NT2/D1 (cell line): ENCODE measurements at regions not wholly inside any gene's neighbourhood (a gene's known extent, or its start where the extent isn't known, plus 50 kb on each side); places are given as distances from the start of the nearest gene placed in this dataset.

Experiments
- DNase-seq: peaks from one replicate; pipeline ENCODE4 v3.0.0-alpha.2; 2011; ENCODE audit warnings: low read depth, low spot score
- H3K27me3 ChIP-seq: 2 replicates; pipeline ENCODE4 v1.6.0; 2011; ENCODE audit warnings: mild to moderate bottlenecking; ENCODE audit not compliant: insufficient read length, insufficient read depth
- H3K36me3 ChIP-seq: 2 replicates; pipeline ENCODE4 v1.6.1; 2011; ENCODE audit warnings: mild to moderate bottlenecking, low read length, mixed read lengths; ENCODE audit not compliant: insufficient read depth, insufficient read length
- H3K4me1 ChIP-seq: 2 replicates; pipeline ENCODE4 v1.5.1; 2011; ENCODE audit not compliant: insufficient read depth, insufficient read length
- H3K4me3 ChIP-seq: 2 replicates; pipeline ENCODE4 v1.5.1; 2011; ENCODE audit warnings: low read depth; ENCODE audit not compliant: insufficient read length
- H3K9ac ChIP-seq: 2 replicates; pipeline ENCODE4 v1.6.0; 2011; ENCODE audit warnings: low read depth; ENCODE audit not compliant: insufficient read length
- H3K9me3 ChIP-seq: 2 replicates; pipeline ENCODE4 v1.5.1; 2011; ENCODE audit warnings: mild to moderate bottlenecking, low read length; ENCODE audit not compliant: insufficient read depth
- SUZ12 ChIP-seq: IDR thresholded peaks from 2 replicates; pipeline ENCODE4 v1.6.1; 2011; ENCODE audit not compliant: insufficient read length, insufficient read depth; ENCODE audit errors: extremely low read depth
- YY1 ChIP-seq: IDR thresholded peaks from 2 replicates; pipeline ENCODE4 v1.6.1; 2011; ENCODE audit not compliant: insufficient read length, insufficient read depth
- ZNF274 ChIP-seq: IDR thresholded peaks from 2 replicates; pipeline ENCODE4 v1.6.1; 2011; ENCODE audit warnings: mild to moderate bottlenecking, low read depth, low read length

DNA sequence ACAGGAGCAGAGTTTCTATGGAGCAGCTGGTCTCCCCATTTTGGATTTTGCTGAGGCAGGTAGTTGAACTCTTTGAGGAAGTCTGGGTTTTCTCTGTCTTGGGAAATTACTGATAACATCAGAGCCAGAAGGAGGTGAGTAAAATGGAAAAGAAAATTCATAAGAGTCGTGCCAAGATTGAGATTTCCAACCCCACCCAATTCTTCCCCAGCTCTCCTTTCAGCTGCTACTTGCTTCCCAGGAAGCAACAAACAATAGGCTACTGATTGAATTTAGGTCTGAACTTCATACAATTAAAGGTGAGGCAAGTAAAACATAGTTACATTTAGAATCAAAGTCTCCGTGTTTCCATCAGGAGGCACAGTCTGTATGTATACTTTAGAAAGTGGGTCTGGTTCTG, 54.6 kb upstream of the EOLA2 start:
- no peaks in the 10 kb centered on the region for H3K9me3 ChIP-seq
- no peaks in the 10 kb centered on the region for H3K4me1 ChIP-seq
- no peak for TF ChIP-seq SUZ12
- no peak for TF ChIP-seq YY1
- TF ChIP-seq ZNF274 = no peak
- H3K27me3 ChIP-seq = no peaks in the 10 kb centered on the region
- H3K36me3 ChIP-seq = no peaks in the 10 kb centered on the region
- no peak overlapping the region for H3K4me3 ChIP-seq
- H3K9ac ChIP-seq = no peak overlapping the region
- no peak for DNase-seq

DNA sequence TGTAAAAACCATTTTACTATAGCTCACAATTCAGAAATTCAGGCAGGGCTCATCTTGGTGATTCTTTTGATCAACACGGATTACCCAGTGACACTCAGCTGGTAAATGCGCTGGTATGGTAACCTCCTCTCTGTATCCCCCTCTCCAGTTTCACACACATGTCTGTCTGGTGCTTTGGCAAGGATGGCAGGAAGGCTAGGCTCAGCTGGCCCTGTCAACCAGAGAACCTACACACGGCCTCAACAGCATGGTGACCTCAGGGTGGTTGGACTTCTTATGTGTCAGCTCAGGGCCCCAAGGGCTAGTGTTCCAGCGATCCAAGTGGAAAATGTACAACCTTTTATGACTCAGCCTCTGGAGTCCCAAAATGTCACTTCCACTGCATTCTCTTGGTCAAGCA, 55.7 kb upstream of the EOLA2 start:
- no peak overlapping the region for H3K9ac ChIP-seq
- DNase-seq = no peak
- TF ChIP-seq SUZ12 (no peak), YY1 (no peak), ZNF274 (no peak)
- H3K4me1 ChIP-seq = no peaks in the 10 kb centered on the region
- no peaks in the 10 kb centered on the region for H3K9me3 ChIP-seq
- no peak overlapping the region for H3K4me3 ChIP-seq
- H3K36me3 ChIP-seq = no peaks in the 10 kb centered on the region
- no peaks in the 10 kb centered on the region for H3K27me3 ChIP-seq

DNA sequence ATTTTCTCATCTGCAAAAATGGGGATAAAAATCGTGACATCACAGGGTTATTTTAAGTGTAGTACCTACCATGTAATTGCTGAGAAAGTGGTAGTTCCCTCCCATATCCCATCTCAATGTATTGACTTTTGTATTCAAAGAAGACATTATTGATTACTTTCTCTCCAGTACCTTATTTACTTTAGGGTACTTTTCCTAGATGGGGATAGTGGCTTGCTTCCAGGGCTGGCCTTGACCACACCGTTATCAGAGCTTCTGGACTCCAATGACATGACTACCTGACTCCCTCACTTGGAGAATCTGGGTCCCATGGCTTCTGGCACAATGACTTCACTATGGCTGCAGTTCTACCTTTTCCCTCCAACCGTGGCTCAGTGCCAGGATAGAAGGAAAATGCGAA, 58.2 kb upstream of the EOLA2 start:
- H3K4me3 ChIP-seq = no peak overlapping the region
- TF ChIP-seq ZNF274 (no peak), SUZ12 (no peak), YY1 (no peak)

GRCh38 chrX:150005027-150005426, 66.7 kb upstream of the EOLA2 start:
- no peak for DNase-seq
- Histone ChIP-seq H3K36me3 (no peaks in the 10 kb centered on the region), H3K9ac (no peak overlapping the region), H3K4me3 (no peak overlapping the region), H3K4me1 (no peaks in the 10 kb centered on the region), H3K27me3 (no peaks in the 10 kb centered on the region), H3K9me3 (no peaks in the 10 kb centered on the region)
- TF ChIP-seq YY1 (no peak), ZNF274 (no peak), SUZ12 (no peak)

More for the DNA sequence above, 58.2 kb upstream of the EOLA2 start:
- H3K9me3 ChIP-seq = no peaks in the 10 kb centered on the region
- no peaks in the 10 kb centered on the region for H3K27me3 ChIP-seq
- H3K9ac ChIP-seq = no peak overlapping the region
- H3K36me3 ChIP-seq = no peaks in the 10 kb centered on the region
- no peak for DNase-seq
- no peaks in the 10 kb centered on the region for H3K4me1 ChIP-seq

- no peak overlapping the region for H3K9ac ChIP-seq
- no peak overlapping the region for H3K4me3 ChIP-seq
- no peaks in the 10 kb centered on the region for H3K9me3 ChIP-seq
- H3K4me1 ChIP-seq = no peaks in the 10 kb centered on the region
- H3K36me3 ChIP-seq = no peaks in the 10 kb centered on the region
- H3K27me3 ChIP-seq = no peaks in the 10 kb centered on the region
- DNase-seq = no peak
- TF ChIP-seq YY1 (no peak), SUZ12 (no peak), ZNF274 (no peak)
Observed at GRCh38 chrX:150007356-150007755, 69.1 kb upstream of the EOLA2 start.

DNA sequence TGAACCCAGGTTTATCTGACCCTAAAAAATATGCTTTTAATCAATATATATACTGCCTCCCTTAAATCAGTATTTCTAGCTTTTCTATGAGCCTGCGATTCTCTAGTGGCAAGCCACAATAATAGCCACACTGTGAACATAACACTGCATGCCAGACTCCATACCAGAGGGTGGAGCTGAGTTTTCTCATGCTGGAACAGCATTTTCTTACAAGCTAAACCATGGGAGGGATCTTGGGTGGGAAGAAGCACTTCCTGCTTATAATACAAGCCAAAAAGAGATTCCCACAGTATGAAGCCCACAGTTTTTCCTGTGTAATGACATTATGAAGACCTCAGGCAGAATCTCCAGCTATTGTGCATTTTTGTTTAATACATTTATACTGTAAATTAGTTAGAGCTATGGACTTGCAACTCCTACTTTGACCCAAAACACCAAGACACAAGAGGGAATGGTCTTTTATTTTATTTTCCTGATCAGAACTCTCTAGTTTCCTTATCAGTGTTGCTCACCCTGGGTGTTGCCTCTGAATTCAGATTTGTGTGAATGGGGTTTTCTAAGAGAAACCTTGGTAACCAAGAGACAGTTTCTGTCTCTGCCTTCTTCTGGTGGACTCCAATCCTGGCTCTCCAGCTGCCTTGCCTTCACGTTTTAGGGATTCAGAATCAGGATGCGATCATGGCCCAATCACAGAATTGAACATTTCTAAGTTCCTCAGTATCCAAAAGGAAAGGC, 74.5 kb upstream of the EOLA2 start:
- TF ChIP-seq ZNF274 (no peak), SUZ12 (no peak), YY1 (no peak)
- Histone ChIP-seq H3K9me3 (no peaks in the 10 kb centered on the region), H3K36me3 (no peaks in the 10 kb centered on the region), H3K27me3 (no peaks in the 10 kb centered on the region), H3K9ac (no peak overlapping the region), H3K4me3 (no peak overlapping the region), H3K4me1 (no peaks in the 10 kb centered on the region)
- no peak for DNase-seq

DNA sequence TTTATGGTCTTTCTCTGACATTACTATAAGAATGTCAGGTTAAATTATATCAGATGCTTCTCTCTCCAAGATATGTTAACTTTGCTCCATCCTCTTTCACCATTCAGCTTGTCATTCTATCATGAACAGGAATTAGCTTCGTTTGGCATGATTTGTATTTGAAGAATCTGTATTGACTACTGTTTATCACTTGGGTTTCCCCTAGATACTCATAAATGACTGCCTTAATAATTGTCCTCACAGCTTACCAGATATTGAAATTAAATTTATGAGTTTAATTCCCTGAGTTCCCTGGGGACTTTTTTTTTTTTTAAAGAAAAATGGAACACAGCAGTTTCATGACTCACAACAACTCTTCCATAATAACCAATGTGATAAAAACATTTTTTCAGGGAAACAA, 76.2 kb upstream of the EOLA2 start:
- Histone ChIP-seq H3K4me1 (no peaks in the 10 kb centered on the region), H3K9me3 (no peaks in the 10 kb centered on the region), H3K9ac (no peak overlapping the region), H3K36me3 (no peaks in the 10 kb centered on the region), H3K27me3 (no peaks in the 10 kb centered on the region), H3K4me3 (no peak overlapping the region)
- DNase-seq = no peak
- no peak for TF ChIP-seq SUZ12
- TF ChIP-seq ZNF274 = no peak
